AG20443 (cell line): ENCODE measurements at regions not wholly inside any gene's neighbourhood (a gene's known extent, or its start where the extent isn't known, plus 50 kb on each side); places are given as distances from the start of the nearest gene placed in this dataset.

Experiments used
- DNase-seq: peaks from one replicate; pipeline ENCODE4 v3.0.0; 2012; ENCODE audit warnings: low spot score, mixed read lengths

DNA sequence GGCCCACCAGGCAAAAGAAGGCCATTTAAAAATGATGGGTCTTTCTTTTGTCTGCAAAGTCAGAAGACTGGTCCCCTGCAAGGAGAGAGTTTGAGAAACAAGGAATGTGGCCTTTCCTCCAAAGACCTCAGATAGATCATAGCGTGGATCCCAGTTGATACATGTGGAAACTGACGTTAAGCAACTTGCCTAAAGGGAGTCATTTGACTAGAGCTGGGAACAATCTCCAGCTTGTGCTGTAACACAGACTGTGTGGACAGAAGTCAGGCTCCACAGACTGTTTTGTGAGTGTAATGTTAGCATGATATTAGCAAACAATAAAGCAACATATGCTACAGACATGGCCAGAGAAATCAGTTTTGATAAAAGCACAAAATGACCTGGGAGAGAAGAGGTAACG lies 140.4 kb upstream of the CITED2 start:
- no peak for DNase-seq

DNA sequence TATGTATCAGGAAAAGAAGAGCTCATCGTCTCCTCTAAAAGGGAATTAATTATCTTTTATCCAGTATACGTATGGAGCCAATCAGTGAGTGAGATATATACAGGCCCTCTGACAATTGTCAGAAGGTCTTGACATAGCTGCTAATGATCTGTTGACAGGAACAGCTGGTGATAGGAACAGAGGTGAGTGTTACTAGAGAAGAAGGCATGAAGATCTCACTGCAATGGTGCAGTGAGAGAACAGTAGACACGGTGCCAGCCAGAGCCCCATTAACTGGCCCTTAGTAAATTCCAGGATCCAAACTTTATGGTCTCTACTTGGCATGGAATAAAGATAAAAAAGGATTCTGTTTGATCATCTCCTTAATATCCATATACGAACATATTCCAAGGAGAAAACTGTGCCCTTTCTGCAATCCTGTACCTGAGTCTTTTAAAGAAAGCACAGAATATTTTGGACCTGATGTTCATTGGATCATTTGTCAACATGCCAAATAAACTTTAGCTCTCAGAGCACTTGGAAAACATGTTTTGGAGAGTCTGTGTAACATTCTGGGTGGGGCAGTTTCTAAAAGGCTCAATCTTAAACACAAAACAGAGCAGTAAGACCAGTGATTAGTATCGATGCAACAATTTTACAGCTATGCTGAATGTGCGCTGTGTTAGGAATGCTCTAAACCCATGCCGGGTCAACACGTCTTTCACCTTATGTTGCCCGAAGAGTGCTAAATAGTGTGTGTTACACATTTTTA lies 135.8 kb upstream of the CITED2 start:
- DNase-seq, result no peak

DNA sequence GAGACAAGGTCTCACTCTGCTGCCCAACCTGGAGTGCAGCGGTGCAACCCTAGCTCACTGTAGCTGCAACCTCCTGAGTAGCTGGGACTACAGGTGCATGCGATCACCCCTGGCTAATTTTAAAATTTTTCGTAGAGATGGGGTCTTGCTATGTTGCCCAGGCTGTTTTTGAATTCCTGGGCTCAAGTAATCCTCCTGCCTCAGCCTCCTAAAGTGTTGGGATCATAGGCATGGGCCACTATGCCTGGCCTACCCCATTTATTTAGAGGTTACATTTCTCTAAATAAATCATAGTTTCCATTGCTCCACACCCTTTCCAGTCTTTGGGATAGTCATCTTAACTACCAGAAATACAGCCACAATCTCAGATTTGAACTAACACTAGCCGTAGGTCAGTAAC lies 134.7 kb upstream of the CITED2 start:
- no peak for DNase-seq

DNA sequence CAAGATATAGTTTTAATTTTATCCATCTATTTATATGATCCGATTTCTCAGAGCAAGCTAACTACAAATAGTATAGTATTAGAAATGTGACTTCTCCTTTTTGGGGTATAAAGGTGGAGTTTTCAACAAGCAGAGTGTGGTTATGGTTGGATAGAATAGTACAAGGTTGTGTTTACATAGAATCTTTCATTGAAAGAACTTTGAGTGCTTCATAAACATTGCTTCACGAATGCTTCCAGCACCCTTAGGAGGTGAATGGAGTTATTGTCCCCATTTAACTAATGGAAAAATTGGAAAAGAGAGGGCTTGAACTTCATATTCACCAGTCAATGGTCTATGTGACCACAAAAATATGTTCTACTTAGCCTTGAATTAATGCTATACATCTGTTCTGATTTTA lies 134.1 kb upstream of the CITED2 start:
- no peak for DNase-seq

DNA sequence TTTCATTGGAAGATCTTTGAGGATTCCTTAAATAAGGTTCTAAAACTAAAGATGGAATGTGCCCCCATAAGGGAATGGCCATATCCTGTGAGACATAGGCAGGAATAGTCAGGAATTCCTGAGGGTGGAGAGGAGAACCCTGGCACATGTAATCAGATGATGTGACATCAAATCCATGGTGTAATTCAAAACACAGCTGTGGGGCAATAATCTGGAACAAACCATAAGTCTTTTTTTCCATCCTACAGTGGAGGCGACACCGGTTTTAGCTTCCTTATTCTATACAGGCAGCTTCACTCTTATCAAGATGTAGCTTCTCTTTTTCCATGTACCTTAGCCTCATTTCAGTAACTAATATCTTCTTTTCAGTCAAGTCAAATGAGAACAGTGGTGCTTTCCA lies 133.6 kb upstream of the CITED2 start:
- peak; percentile 39 for DNase-seq

DNA sequence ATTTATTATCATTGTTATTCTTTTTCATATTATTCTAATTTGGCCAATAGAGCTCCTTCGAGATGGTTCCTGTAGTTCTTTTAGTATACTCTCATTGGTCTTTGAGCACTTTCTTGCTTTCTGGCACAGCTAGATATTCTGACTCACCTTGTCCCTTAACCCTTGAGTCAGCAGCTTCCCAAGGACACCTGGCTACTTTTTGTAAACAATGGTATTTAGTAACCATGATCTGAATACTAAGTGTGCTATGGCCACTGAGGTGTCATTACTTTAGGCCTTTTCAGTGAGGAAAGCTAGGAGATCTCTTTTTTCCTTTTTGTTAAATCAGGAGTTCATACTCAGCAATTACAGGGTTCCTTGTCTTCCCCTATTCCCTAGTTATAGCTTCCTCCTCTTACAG lies 126.5 kb upstream of the CITED2 start:
- DNase-seq, result no peak

DNA sequence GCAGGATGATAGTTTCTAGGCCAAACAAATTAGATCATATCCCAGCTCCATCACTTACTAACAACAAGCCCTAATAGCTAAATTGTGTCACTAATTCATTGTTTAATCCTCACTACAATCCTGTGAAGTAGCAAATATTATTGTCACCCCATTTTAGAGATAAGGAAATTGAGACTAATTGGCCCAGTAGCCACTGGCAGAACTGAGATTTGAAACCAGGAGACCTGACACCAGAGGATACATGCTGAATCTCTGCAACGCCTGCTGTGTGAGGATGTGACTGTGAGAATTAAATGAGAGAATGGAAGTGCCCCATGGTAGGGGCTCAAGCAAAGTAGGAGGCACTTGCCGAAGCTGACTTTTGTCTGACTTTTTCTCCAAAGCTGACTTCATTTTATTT lies 124.3 kb upstream of the CITED2 start:
- no peak for DNase-seq

DNA sequence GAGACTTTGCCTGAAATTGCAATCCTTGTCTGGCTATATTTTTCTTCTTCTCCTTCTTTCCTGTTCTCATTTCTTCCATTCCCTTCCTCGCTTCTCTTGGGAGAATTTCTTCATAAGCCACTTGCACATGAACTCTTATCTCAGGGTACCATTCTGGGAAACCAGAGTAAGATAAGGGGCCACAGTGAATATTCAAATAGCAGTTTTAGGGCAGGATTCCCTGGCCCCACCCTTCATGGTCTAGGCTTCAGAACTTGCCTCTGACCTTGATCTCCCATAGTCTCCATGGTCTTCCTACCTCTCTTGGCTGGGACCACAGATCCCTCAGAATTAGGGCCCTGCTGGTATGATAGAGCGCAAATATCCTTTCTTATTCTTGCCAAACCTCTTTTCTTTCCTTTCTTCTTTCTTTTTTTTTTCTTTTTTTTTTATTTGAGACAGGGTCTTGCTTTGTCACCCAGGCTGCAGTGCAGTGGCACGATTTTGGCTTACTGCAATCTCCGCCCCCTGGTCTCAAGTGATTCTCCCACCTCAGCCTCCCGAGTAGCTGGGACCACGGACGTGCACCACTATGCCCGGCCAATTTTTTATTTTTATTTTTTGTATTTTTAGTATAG lies 123.0 kb upstream of the CITED2 start:
- DNase-seq, result no peak

DNA sequence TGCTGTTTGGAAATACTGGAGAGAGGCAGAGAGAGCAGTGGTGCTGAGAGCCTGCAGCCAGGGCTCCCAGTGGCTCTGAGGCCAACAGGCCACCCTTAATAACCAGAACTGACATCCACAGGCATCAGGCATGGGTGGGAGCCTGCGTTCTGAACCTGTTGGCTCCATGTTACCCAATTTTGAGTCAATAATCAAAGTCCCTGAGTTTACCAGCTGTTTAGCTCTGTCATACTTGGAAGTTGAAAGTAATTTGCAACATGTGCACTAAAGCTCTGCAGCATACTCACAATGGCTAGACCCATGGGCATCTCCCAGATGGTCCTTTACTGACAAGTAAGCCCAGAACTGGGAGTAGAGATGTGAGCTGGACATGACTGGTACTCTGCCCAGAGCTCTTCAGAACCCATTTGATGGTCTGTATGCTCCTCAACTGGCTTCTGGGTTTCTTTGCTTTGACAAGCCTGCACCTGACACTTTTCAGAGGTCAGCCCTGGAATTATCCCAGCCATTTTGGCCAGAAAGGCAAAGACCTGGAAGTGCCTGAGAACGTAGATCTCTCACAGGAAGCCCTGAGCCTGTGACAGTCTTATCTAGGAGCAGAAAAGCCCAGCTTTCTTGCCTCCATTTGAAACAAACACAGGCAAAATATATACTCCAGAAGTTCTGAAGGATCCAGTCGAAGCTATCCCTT lies 122.4 kb upstream of the CITED2 start:
- DNase-seq, result no peak

DNA sequence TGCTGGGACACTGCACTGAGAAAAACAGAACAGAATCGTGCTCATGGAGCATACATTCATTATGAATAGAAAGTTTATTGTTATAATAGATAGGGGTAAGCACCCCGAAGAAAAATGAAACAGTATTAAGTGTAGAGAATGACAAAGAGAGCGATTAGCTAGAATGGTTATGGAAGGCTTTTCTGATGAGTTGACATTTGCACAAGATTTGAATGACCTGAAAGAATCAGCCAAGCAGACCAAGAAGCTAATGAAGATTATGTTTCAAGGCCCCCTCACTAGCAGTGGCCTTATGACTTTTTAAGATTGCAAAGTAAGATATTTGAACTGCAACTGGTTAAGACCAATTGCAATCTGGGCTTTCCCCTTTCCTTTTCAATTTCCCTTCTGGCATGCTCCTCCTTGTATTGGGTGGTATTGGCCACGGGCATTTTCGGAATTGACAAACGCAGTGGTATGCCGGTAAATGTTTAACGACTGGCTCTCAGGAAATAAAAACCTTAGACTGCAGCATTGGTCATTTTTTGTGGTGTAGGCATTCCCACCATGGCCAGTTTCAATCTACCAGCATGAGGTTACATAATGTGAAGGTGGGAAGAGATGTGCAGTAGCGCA lies 120.0 kb upstream of the CITED2 start:
- no peak for DNase-seq

DNA sequence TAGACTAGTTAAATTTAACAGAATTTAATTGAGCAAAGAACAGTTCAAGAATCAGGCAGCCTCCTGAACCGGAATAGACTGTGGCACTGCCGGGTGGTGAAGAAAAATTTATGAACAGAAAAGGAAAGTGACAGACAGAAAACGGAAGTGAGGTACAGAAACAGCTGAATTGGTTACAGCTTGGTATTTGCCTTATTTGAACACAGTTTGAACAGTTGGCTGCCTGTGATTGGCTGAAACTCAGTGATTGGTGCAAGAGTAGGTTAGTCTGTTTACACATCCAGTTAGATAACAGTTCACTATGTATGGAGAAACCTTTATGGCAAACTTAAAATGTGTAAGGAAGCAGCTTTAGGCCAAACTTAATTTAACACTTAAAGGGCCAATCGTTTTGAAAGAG lies 116.0 kb upstream of the CITED2 start:
- no peak for DNase-seq

DNA sequence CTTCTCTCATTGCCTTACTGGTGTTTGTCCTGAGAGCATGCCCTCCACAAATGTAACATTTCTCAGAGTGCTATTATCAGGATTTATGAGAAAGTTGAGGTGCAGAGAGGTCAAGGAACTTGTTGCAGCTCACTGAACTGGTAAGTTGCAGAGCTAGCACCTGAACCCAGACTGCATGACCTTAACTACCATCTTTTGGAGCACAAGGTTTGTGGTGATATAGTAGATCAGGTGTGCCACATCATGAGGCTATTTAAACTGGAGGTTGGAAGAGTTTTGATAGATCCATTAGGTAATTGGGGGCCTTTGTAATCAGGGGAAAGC lies 112.0 kb upstream of the CITED2 start:
- DNase-seq, result no peak

DNA sequence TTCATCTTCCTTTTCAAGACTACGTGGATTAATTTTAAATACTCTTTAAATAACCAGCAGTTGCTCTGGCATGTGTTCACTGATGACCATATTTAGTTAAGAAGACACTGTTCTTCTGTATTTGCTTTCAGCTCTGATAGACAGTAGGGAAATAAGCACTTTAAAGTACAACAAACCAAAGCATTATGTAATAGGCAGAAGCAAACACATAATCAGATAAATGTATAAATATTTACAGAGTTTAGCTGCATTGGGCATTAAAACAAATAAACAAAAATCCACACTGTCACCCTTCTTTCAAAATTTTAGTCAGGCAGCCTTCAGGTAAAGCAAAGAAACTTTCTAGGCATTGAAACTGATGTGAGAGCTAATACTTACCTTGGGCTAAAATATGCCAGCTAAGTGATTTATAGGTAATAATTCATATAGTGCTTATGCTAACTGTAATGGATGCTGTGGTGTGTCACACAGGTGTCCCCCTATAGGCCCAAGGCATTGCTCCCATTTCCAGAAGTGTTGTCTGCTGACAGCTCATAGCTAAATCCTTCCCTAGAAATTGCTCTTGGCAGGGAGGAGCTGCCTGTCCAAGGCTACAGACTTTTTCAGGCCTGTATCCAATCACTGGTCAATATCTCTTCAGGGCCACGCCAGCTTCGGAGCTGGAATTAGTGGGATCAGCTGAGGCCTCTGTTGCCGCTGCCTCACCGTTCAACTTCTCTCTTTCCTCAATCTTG lies 111.5 kb upstream of the CITED2 start:
- DNase-seq, result no peak

DNA sequence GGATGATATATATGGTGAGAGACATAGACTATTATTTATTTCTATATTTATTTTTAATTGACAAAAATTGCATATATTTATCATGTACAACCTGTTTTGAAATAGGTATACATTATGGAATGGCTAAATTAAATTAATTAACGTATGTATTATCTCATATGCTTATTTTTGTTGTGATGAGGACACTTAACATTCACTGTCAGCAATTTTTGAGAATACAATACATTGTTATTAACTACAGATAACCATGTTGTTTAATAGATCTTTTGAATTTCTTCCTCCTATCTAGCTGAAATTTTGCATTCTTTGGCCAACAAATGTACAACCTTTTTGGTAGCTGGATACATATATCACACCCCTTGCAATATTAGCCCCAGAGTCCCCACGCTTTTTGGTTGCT lies 110.7 kb upstream of the CITED2 start:
- DNase-seq, result no peak

DNA sequence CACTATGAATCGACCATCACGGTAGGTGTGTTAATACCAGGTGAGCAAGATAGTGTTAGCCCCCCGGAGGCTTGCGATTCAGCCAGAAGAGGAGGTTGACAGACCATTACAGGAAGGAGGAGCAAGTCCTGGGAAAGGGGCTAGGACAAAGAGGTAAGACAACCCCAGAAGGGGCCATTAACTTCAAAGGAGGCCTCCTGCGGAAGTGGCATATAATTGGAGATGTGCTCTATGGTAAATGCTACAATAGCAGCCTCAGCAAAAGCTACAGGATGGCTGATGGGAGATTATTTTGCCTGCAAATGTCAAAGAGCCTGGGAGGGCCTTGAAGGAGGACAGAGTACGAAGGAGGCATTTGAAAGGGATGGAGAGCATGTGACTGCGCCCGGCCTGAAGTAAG lies 108.6 kb upstream of the CITED2 start:
- DNase-seq, result no peak

DNA sequence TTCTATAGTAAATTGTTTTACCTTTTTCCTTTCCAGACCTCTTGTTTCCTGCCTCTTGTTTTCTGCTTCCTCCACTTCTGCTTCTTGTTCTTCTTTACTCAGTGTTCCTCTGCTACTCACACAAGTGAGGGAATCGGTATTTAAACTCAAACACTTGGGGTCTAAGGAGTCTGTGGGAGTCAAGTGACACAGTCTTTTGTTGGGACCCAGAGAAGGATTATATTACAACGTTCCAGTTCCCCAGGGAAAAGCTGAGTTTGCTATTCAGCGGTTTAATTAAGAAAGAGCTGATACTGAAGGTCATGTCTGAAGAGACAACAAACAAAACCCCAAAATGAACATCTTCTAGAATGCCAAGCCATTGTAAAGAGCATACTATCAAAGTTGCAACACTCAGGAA lies 107.8 kb upstream of the CITED2 start:
- no peak for DNase-seq

DNA sequence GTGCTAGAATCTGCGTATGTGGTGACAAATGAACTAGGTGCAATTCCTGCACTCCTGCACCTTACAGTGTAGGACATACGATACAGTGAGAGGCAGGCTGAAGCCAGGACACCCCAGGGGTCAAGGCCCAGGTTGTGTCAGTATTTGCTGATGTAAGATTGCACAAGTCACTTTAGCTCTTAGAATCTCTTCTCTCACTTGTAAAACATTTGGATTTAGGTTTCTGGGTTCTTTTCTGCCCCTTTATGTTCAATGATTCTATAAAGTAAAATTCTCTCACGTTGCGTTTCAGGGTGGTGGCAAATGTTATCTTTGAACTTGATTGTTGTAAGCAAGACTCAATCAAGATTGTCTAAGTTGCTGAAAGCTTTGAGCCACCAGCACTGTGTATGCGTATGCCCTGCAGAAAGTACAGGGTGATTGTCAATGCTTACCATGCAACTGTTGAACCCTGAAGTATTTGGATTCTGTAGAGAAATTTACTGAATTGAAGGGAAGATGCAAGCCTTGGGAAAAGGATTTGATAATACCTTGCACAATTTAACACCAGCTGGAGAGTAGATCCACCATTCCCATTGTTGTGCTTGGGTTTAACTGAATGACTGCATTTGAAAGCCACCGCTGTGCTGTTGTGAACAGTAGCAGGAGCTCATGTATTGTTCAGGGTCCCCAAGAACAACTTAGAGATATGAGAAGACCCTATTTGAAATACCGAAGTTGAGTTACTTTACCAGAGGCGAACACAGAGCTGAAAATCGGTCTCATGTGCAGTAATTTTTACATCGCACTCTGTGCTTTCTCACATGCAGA lies 106.1 kb upstream of the CITED2 start:
- no peak for DNase-seq

DNA sequence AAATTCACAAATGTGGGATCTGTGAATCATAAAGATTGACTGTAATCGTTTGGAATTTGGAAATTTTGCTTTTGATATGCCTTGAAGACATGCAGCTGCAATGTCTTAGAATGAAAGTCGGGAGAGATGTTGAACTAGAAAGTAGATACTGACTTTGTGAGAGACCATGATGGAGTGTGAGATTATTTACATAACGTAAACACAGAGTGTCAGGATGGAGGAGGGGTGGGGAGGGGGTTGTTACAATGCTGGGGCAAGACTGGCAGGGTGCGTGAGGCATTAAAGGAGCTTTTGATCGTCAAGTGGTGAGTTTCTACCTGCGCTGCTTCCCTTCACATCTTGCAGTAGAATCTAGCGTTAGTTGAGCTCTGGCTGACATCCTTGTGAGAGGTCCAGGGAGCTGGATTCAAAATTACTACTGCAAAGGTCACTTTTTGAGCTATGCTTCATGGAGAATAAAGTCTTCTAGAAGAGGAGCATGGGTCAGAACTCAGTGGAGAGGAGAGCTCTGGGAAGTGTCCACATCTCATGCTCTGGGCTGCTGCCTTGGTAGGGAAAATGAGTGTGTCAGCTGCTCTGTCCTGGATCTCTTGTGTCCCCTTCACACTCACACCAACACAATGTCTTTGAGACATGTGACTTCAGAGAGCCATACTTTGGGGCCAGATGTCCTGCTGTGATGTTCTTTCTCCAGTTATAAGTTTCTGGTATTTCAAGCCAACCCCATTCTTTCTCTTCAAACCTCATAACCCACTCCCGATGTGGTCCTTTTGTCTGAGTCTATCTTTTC lies 105.2 kb upstream of the CITED2 start:
- no peak for DNase-seq

DNA sequence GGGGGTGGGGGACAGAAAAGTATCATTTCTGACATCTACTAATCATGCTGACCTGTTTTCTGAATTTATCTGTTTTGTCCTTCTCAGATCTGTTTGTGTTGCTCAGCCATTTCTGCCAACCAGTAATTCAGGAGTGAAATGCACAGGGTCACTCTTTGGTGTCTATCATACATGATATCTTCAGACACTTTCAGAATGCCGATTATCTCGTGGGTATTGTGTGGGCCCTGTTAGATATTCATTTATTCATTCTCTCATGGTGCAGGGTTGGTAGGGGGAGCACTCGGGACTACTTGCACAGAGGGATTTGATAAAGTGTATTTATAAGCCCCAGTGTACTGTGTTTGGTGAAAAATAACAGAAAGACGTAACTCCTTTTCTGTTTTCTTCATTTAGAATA lies 101.2 kb upstream of the CITED2 start:
- no peak for DNase-seq

DNA sequence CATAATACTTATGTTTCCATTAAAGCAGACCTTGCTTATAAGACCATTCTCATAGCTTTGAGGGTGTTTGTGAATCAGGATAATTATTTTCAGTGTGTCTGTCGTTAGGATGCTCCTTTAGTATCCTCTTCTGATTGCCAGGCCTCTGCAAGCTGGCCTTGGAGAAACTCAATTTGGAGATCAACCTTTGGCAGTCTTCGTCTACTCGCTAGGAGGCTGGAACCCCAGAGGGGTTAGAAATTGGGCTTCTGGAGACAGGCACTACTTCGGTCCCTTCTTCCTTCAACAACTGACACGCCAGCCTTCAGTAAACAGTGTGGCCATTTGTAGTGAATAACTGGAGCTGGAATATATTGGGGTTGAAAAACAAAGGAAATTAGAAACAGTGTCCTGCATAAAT lies 100.8 kb upstream of the CITED2 start:
- no peak for DNase-seq
